ENCODE measurements at regions not wholly inside any gene's neighbourhood (a gene's known extent, or its start where the extent isn't known, plus 50 kb on each side); places are given as distances from the start of the nearest gene placed in this dataset.

DNA sequence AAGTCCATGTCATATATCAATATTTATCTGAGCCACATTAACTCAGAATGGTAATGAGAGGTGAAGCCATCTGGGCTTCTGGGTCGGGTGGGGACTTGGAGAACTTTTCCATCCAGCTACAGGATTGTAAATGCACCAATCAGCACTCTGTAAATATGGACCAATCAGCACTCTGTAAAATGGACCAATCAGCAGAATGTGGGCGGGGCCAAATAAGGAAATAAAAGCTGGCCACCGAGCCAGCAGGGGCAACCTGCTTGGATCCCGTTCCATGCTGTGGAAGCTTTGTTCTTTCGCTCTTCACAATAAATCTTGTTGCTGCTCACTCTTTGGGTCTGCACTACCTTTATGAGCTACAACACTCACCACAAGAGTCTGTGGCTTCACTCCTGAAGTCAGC is 253.4 kb downstream of the JRKL start:
- H3K27ac ChIP-seq, result no peak overlapping the region
- no peak for TF ChIP-seq CTCF (conservative IDR thresholded peaks at IDR 0.05)

- TF ChIP-seq CTCF (conservative IDR thresholded peaks at IDR 0.05), result no peak
- no peak overlapping the region for H3K27ac ChIP-seq
Observed at GRCh38 chr11:96647621-96648020, 257.8 kb downstream of the JRKL start.

DNA sequence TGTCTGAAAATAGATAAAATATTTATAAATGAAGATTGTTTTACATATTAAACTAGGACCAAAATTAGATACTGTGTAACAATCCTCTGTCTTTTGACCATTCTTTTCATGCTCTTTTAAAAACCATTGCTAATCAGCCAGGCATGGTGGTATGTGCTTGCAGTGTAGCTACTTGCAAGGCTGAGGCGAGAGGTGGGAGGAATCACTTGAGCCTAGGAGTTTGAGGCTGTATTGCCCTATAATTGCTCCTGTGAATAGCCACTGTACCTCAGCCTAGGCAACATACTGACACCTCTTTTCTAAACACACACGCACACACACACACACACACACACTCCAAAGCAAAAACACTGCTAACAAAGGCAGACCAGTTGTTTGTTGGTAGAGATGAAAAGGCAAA is 259.2 kb downstream of the JRKL start:
- H3K27ac ChIP-seq, result no peak overlapping the region
- no peak for TF ChIP-seq CTCF (conservative IDR thresholded peaks at IDR 0.05)

GRCh38 chr11:96652516-96652915 is 262.7 kb downstream of the JRKL start:
- H3K27ac ChIP-seq, result no peak overlapping the region
- TF ChIP-seq CTCF (conservative IDR thresholded peaks at IDR 0.05), result no peak

GRCh38 chr11:96655474-96655873 is 265.7 kb downstream of the JRKL start:
- H3K27ac ChIP-seq, result no peak overlapping the region
- no peak for TF ChIP-seq CTCF (conservative IDR thresholded peaks at IDR 0.05)

- no peak overlapping the region for H3K27ac ChIP-seq
- TF ChIP-seq CTCF (conservative IDR thresholded peaks at IDR 0.05), result no peak
Observed at GRCh38 chr11:96658436-96658835, 268.6 kb downstream of the JRKL start.

DNA sequence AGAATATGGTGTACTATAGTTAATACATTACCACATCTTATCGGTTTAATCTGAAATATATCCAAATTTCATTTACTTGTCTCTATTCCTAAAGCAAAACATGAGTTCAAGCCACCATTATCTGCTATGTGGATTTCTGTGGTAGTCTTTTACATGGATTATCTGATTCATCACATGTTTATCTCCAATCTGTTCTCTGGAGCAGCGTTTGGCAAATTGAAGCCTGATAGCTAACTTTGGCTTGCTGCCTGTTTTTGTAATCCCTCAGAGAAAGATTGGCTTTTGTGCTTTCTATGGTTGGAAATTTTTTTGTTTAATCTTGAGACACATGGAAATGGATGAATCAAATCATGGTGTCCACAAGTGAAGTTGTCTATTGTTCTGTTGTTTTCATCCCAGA is 274.3 kb downstream of the JRKL start:
- TF ChIP-seq CTCF (conservative IDR thresholded peaks at IDR 0.05), result no peak
- H3K27ac ChIP-seq, result no peak overlapping the region
